Natural killer cell (primary cell): ENCODE measurements at regions not wholly inside any gene's neighbourhood (a gene's known extent, or its start where the extent isn't known, plus 50 kb on each side); places are given as distances from the start of the nearest gene placed in this dataset.

Experiments
- ATAC-seq, 3 donors: fragments of 150-1000 bp in 2 of 3; fragments of 200-7000 bp in 1 of 3; cut with Tn5 transposase; 1 replicate in 1 of 3; 2 replicates in 2 of 3; pipeline ENCODE4 v1.10.0; 2021; ENCODE audit warnings: mild to moderate bottlenecking in 2 of 3, moderate library complexity in 2 of 3
- DNase-seq, 2 donors: peaks; one replicate each; pipeline versions ENCODE4 v3.0.0 to v3.0.0-alpha.2; 2013 to 2021; ENCODE audit warnings: mixed read lengths in 1 of 2
- H3K27ac ChIP-seq: one replicate; pipeline ENCODE4 v1.5.1; 2013; ENCODE audit warnings: mild to moderate bottlenecking, low read length
- H3K27me3 ChIP-seq: one replicate; pipeline ENCODE4 v1.6.1; 2013; ENCODE audit warnings: low read length; ENCODE audit not compliant: control insufficient read depth, insufficient read depth
- H3K36me3 ChIP-seq: one replicate; pipeline ENCODE4 v1.6.1; 2013; ENCODE audit warnings: low read length; ENCODE audit not compliant: control insufficient read depth, insufficient read depth
- H3K4me1 ChIP-seq: one replicate; pipeline ENCODE4 v1.6.1; 2013; ENCODE audit warnings: low read length; ENCODE audit not compliant: control insufficient read depth, insufficient read depth
- H3K4me3 ChIP-seq: one replicate; pipeline ENCODE4 v1.5.1; 2013; ENCODE audit warnings: low read length
- H3K9me3 ChIP-seq: one replicate; pipeline ENCODE4 v1.6.1; 2013; ENCODE audit warnings: low read length; ENCODE audit not compliant: control insufficient read depth, insufficient read depth
- H3K27ac Mint-ChIP-seq, 2 donors: one replicate each; pipeline ENCODE4 v1.8.0; 2022; ENCODE audit warnings: mild to moderate bottlenecking in 2 of 2, mixed read lengths in 2 of 2, moderate library complexity in 1 of 2
- H3K27me3 Mint-ChIP-seq, 2 donors: one replicate each; pipeline ENCODE4 v1.8.0; 2022; ENCODE audit warnings: low read depth in 2 of 2, mixed read lengths in 2 of 2
- H3K36me3 Mint-ChIP-seq: one replicate; pipeline ENCODE4 v1.8.0; 2022; ENCODE audit warnings: mixed read lengths
- H3K4me1 Mint-ChIP-seq, 2 donors: one replicate each; pipeline ENCODE4 v1.8.0; 2022; ENCODE audit warnings: mixed read lengths in 2 of 2
- H3K4me3 Mint-ChIP-seq: one replicate; pipeline ENCODE4 v1.8.0; 2022; ENCODE audit warnings: mild to moderate bottlenecking, moderate library complexity, mixed read lengths
- H3K9me3 Mint-ChIP-seq, 2 donors: one replicate each; pipeline ENCODE4 v1.8.0; 2022; ENCODE audit warnings: mixed read lengths in 2 of 2
- CTCF ChIP-seq: fragments of 200-600 bp; IDR thresholded peaks from one replicate; pipeline ENCODE4 v1.8.0; 2022; ENCODE audit warnings: antibody characterized with exemption
- WGBS: methylation state at CpG from one replicate; pipeline ENCODE4 v1.1.7; 2013; ENCODE audit warnings: missing lambda C conversion rate; ENCODE audit not compliant: insufficient coverage; 5-methylcytosine and 5-hydroxymethylcytosine counted together
- intact Hi-C: fragments of 100-400 bp; cut with micrococcal nuclease; formaldehyde crosslinking; loops from one replicate; pipeline ENCODE4 v1.14.2; 2022

- intact Hi-C loops = loop anchor here (1.0 kb wide), 1 partner anchor 143 kb away; no protein-coding TSS in a partner anchor
- Histone ChIP-seq H3K4me1 (no peaks in the 10 kb centered on the region), H3K27me3 (no peaks in the 10 kb centered on the region), H3K9me3 (no peaks in the 10 kb centered on the region), H3K4me3 (no peak overlapping the region), H3K36me3 (no peaks in the 10 kb centered on the region), H3K27ac (no peak overlapping the region)
- ATAC-seq (no peak), DNase-seq (peak in 1 of 2 donors; percentile 37)
- Mint-ChIP-seq H3K36me3 (no peaks in the 10 kb centered on the region), H3K9me3 (no peaks in the 10 kb centered on the region), H3K4me3 (no peak overlapping the region), H3K27ac (no peak overlapping the region), H3K4me1 (no peaks in the 10 kb centered on the region), H3K27me3 (peaks cover 21 to 23% of the 10 kb centered on the region in 2 donors)
- WGBS = 62% methylated on average over 14 of the region's 14 CpGs
- TF ChIP-seq CTCF = peak; percentile 31
Measured at GRCh38 chr3:126245811-126246727, 65.7 kb upstream of the ALDH1L1 start.
